GM18861 (cell line): ENCODE measurements at regions not wholly inside any gene's neighbourhood (a gene's known extent, or its start where the extent isn't known, plus 50 kb on each side); places are given as distances from the start of the nearest gene placed in this dataset.

ENCODE experiments used
- ATAC-seq: cut with Tn5 transposase; IDR thresholded peaks from one replicate; pipeline ENCODE4 v1.9.1; 2021; ENCODE audit not compliant: unreplicated experiment

DNA sequence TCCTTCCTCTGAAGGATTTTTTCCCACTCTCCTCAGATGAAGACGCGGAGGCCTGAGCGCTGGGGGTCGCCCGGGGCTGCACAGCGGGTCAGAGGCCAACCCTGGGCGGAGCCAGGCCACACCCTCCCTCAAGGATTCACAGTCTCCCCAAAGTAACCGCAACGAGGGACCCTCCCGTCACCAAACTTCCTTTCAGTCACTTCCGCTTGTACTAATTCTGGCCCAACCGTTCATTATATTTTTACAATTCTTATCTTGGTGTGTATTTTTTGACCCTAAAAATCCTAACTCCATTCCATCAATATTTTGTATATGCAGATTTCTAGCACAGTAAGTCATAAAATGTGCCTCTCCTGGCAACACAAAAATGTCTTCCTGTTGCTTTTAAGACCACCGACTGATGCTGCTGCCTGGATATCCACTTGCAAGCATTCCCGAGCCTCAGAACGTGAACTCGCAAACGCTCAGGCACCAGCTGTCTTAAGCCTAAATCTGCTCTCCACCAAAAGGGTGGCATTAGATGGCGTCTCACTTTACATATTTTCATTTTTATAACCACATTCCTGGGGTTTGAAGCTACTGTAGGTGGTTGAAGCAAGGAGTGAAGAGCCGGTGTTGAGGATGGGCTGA, 128.0 kb downstream of the DLL1 start:
- ATAC-seq, result no peak

GRCh38 chr6:170162011-170162774, 128.7 kb downstream of the DLL1 start:
- ATAC-seq, result no peak

DNA sequence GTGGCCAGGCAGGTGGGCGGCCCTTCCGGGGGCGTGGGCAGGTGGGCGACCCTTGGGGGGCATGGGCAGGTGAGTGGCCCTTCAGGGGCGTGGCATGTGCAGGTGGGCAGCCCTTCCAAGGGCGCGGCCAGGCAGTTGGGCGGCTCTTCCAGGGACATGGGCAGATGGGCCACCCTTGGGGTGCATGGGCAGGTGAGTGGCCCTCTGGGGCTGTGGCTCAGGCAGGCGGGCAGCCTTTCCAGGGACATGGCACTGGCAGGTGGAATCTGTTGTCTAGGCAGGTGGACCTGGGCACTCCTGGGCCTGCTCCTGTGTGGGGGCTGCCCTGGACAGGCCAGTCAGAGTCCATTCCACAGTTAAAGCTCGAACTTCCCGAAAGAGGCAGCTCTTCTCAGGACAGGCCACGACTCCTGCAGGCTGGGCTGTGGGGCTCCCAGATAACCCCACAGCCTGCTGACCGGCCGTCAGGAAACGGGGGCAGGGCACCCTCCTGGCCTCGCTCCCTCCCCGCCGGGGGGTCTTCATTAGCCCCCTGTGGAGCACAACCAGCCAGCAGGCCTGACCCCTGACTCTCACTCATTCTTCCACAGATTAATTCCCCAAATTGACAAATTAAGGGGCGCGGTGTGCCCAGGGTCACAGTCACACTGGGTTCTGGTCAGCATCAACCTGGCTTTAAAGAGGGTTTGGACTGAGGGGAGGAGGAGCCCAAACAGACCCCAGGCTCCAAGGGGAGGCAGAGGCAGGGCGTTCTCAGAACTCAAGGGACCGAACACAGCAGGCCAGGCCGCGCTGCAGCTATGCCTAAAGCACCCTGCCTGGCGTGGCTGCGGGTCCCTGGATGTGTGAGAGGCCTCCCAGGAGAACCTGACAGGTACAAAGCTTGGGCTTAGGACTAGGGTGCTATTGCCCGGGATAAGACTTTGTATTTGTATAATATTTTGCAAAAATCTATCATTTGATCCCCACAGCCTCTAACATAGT, 130.0 kb downstream of the DLL1 start:
- no peak for ATAC-seq

DNA sequence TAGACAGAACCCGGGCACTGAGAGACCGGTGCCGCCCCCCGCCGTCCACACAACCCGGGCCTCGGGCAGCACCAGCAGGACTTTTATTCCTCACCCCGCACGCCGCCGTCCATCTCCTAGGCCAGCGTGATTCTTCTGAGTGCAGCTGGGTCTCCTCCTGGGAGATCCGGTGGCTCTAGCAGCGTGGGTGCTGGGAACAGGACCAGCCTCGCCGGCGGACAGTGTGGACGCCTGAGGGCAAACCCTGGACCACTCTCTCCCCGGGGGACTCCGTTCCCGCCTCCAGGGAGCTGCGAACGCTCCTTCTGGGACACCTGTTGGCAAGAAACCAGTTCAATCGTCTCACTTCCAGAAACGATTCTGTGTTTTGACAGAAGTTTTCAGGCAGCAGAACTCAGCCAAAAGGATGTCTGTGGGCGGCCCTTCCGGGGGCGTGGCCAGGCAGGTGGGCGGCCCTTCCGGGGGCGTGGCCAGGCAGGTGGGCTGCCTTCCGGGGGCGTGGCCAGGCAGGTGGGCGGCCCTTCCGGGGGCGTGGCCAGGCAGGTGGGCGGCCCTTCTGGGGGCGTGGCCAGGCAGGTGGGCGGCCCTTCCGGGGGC, 130.7 kb downstream of the DLL1 start:
- ATAC-seq, result no peak

- no peak for ATAC-seq
Measured at GRCh38 chr6:170159022-170159965, 131.6 kb downstream of the DLL1 start.

DNA sequence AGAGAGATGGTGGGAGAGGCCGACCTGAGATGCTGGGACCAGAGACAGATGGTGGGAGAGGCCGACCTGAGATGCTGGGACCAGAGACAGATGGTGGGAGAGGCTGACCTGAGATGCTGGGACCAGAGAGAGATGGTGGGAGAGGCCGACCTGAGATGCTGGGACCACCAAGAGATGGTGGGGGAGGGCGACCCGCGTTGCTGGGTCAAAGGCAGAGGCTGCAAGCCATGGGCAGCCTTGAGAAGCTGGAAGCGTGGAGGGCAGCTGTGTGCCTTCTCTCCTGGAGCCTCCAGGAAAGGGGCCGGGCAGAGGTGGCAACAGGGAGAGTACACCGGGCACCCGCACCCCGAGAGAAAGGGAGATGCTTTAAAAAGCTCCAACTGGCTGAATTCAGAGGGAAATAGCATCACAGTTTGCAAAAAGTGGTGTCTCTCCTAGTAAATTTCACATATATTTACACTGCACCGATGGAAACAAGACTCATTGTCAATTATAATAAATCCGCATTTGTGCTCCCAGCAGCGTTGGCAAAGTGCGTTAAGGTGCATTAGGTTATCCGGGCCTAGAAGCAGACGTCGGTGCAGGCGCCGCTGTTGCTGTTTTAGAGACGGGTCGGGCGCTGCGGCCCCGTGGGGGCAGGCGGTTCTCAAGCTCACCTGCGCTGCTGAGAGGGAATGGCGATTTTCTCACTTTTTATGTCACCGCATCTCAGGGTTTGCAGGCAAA, 132.4 kb downstream of the DLL1 start:
- ATAC-seq, result no peak

DNA sequence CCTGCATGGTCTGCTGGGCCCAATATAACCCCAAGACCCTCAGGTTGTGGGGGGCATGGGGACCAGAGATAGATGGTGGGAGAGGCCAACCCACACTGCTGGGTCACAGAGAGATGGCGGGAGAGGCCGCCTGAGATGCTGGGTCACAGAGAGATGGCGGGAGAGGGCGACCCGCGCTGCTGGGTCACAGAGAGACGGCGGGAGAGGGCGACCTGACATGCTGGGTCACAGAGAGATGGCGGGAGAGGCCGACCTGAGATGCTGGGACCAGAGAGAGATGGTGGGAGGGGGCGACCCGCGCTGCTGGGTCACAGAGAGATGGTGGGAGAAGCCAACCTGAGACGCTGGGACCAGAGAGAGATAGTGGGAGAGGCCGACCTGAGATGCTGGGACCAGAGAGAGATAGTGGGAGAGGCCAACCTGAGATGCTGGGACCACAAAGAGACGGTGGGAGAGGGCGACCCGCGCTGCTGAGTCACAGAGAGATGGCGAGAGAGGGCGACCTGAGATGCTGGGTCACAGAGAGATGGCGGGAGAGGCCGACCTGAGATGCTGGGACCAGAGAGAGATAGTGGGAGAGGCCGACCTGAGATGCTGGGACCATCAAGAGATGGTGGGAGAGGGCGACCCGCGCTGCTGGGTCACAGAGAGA, 133.2 kb downstream of the DLL1 start:
- ATAC-seq, result no peak

GRCh38 chr6:170156448-170157375, 134.2 kb downstream of the DLL1 start:
- no peak for ATAC-seq

GRCh38 chr6:170155464-170156196, 135.2 kb downstream of the DLL1 start:
- no peak for ATAC-seq

GRCh38 chr6:170153436-170154319, 137.2 kb downstream of the DLL1 start:
- no peak for ATAC-seq

DNA sequence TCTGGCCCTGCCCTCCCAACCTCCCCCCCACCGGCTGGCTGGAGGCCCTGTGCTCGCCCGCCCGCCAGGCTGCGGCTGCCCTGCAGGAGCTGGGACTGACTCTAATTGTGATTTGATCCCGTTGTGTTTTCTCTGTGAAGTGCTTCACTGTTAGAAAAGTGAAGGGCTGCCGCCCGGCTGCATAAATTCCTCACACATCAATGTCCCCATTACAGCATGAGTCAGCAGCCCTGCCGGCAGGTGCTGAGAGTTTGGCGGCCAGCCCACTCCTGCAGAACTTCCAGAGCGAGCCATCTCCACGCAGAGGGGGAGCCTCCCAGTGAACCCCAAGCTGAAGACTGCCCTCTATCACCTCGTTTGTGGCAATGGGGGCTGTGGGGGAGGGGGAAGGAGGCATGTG, 137.9 kb downstream of the DLL1 start:
- no peak for ATAC-seq

DNA sequence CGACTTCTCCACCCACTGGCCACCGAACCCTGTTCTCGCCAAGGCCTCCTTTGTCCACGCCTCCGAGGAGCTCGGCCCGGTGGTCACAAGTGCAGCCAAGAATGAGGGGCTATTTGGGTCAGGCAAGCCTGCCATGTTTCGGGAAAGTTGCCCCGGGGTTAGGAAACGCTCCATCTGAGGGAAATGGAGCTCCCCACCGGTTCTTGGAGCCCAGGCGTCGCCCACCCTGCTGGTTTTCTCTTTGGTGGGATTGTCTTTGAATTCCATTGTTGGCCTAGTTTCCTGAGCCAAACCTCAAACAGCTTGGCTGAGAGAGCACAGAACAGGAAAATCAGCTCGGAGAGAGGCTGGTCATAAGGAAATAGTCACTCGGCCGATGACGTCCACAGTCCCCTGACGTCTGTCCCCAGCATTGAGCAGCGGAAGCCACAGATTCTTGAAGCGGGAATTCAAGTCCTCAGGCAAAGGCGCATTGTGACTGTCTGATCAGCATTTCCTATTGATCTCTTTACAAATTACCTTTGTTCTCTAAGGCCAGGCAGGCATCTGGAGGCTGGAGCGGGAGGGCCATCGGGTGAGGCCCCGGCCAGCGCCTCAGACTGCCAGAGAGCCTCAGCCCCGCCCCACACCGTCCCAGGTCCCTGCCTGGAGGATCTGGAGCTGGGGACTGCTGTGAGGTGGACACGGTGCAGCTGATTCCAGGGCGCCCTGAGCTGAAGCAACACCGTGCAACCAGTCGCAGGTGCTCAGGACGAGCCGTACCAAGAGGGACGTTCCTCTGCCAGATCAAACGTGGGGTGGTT, 138.6 kb downstream of the DLL1 start:
- ATAC-seq, result no peak

DNA sequence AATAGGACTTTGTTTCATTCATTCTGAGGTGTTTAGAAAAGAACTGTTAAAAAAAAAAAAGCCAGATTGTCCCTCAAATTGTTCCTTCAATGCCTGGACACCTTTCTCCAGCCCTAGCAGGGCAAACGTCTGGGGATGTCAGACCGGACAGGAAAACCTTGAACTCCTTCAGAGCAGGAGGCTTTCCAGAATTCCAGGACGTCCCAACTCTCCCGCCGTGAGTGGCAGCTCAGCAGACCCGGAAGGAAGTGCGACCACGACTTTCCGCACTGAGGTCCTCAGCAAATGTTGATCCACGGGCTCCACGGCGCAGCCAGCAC, 139.1 kb downstream of the DLL1 start:
- no peak for ATAC-seq

- ATAC-seq, result no peak
Measured at GRCh38 chr6:170151321-170151771, 139.5 kb downstream of the DLL1 start.

GRCh38 chr6:170150590-170150945, 140.3 kb downstream of the DLL1 start:
- no peak for ATAC-seq
